Trophoblast cell (in vitro differentiated cells and primary cell): ENCODE measurements at regions not wholly inside any gene's neighbourhood (a gene's known extent, or its start where the extent isn't known, plus 50 kb on each side); places are given as distances from the start of the nearest gene placed in this dataset.

Source experiments
- DNase-seq, 2 donors: peaks; one replicate each; pipeline ENCODE4 v3.0.0-alpha.2; 2016
- H2AFZ ChIP-seq: 2 replicates; pipeline ENCODE4 v1.6.1; 2013; ENCODE audit warnings: low read length, moderate library complexity, mild to moderate bottlenecking; ENCODE audit not compliant: insufficient read depth, poor library complexity
- H2AK5ac ChIP-seq: 2 replicates; pipeline ENCODE4 v1.6.1; 2013; ENCODE audit warnings: mild to moderate bottlenecking, low read length
- H2BK120ac ChIP-seq: 2 replicates; pipeline ENCODE4 v1.6.1; 2013; ENCODE audit warnings: low read length, mild to moderate bottlenecking, moderate library complexity; ENCODE audit not compliant: insufficient read depth, poor library complexity
- H2BK12ac ChIP-seq: 2 replicates; pipeline ENCODE4 v1.6.1; 2013; ENCODE audit warnings: mild to moderate bottlenecking, low read length, moderate library complexity
- H2BK5ac ChIP-seq: 2 replicates; pipeline ENCODE4 v1.6.1; 2013; ENCODE audit warnings: low read length, low read depth, moderate library complexity, mild to moderate bottlenecking; ENCODE audit not compliant: poor library complexity
- H3K14ac ChIP-seq: 2 replicates; pipeline ENCODE4 v1.6.1; 2013; ENCODE audit warnings: mild to moderate bottlenecking, low read length
- H3K18ac ChIP-seq: 2 replicates; pipeline ENCODE4 v1.6.1; 2013; ENCODE audit warnings: mild to moderate bottlenecking, low read length
- H3K23ac ChIP-seq: 2 replicates; pipeline ENCODE4 v1.6.1; 2013; ENCODE audit warnings: low read length
- H3K27ac ChIP-seq: 2 replicates; pipeline ENCODE4 v1.5.1; 2013; ENCODE audit warnings: low read depth, mild to moderate bottlenecking, inconsistent platforms, low read length, moderate library complexity
- H3K27me3 ChIP-seq: 2 replicates; pipeline ENCODE4 v1.6.1; 2013; ENCODE audit warnings: inconsistent platforms, mild to moderate bottlenecking, low read length, moderate library complexity; ENCODE audit not compliant: insufficient read depth
- H3K36me3 ChIP-seq, 2 experiments: 1 replicate in 1 of 2; 2 replicates in 1 of 2; pipeline ENCODE4 v1.6.1; 2013; ENCODE audit warnings: low read length in 2 of 2, mild to moderate bottlenecking in 2 of 2, moderate library complexity in 1 of 2; ENCODE audit not compliant: insufficient read depth in 2 of 2, control insufficient read depth in 1 of 2
- H3K4ac ChIP-seq: 2 replicates; pipeline ENCODE4 v1.6.1; 2013; ENCODE audit warnings: low read depth, mild to moderate bottlenecking, low read length, moderate library complexity
- H3K4me1 ChIP-seq, 2 experiments: 1 replicate in 1 of 2; 2 replicates in 1 of 2; pipeline ENCODE4 v1.6.1; 2013; ENCODE audit warnings: low read length in 2 of 2, mild to moderate bottlenecking in 2 of 2, moderate library complexity in 1 of 2; ENCODE audit not compliant: insufficient read depth in 2 of 2, control insufficient read depth in 1 of 2
- H3K4me2 ChIP-seq: 2 replicates; pipeline ENCODE4 v1.6.1; 2013; ENCODE audit warnings: inconsistent platforms, mild to moderate bottlenecking, low read length, moderate library complexity
- H3K4me3 ChIP-seq: 2 replicates; pipeline ENCODE4 v1.5.1; 2013; ENCODE audit warnings: mild to moderate bottlenecking, low read depth, low read length, inconsistent platforms
- H3K79me1 ChIP-seq: one replicate; pipeline ENCODE4 v1.6.1; 2013; ENCODE audit warnings: low read length
- H3K79me2 ChIP-seq: 2 replicates; pipeline ENCODE4 v1.6.1; 2013; ENCODE audit warnings: low read length, mild to moderate bottlenecking; ENCODE audit not compliant: control insufficient read depth, insufficient read depth, poor library complexity
- H3K9ac ChIP-seq: 2 replicates; pipeline ENCODE4 v1.6.1; 2013; ENCODE audit warnings: mild to moderate bottlenecking, low read length
- H3K9me3 ChIP-seq: 2 replicates; pipeline ENCODE4 v1.6.1; 2013; ENCODE audit warnings: low read depth, mild to moderate bottlenecking, control low read depth, inconsistent platforms, low read length; ENCODE audit not compliant: insufficient read depth
- H4K12ac ChIP-seq: 2 replicates; pipeline ENCODE4 v1.6.1; 2013; ENCODE audit warnings: low read depth, mild to moderate bottlenecking, low read length, moderate library complexity
- H4K8ac ChIP-seq: 2 replicates; pipeline ENCODE4 v1.6.1; 2013; ENCODE audit warnings: low read depth, mild to moderate bottlenecking, low read length, moderate library complexity
- H4K91ac ChIP-seq: one replicate; pipeline ENCODE4 v1.6.1; 2013; ENCODE audit warnings: low read depth, mild to moderate bottlenecking, low read length, moderate library complexity
- WGBS: extraction: QIAGEN DNeasy Blood & Tissue Kit; methylation state at CpG from one replicate; pipeline ENCODE4 v1.1.7; 2013; ENCODE audit warnings: missing lambda C conversion rate; ENCODE audit not compliant: insufficient read length, insufficient coverage; ENCODE audit errors: extremely low coverage; 5-methylcytosine and 5-hydroxymethylcytosine counted together

DNA sequence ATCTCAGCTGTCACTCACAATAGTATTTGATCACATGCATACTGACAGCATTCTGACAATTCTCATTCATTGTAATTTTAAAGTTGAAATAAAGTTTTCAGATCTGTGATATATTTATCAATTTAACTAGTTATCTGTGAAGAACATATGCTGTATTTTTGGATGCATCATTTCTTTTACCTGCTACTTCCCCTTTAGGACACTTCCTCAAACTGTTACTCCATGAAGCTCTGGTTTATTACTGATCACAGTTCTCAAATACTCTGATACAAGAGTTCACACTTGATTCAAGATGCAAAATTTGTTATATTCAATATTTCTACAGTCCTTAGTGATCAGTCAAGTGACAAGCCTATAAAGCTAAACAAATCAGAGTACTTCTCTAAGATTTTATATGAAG is 1655.2 kb downstream of the LRRC4C start:
- Histone ChIP-seq H3K14ac (no peak overlapping the region), H3K27me3 (no peaks in the 10 kb centered on the region), H2BK5ac (no peak overlapping the region), H3K4me3 (no peak overlapping the region), H2BK12ac (no peak overlapping the region), H3K23ac (no peak overlapping the region), H3K4me2 (no peak overlapping the region), H3K4me1 (no peaks in the 10 kb centered on the region), H4K12ac (no peak overlapping the region), H3K9me3 (no peaks in the 10 kb centered on the region), H3K9ac (no peak overlapping the region), H2BK120ac (no peak overlapping the region), H3K79me2 (no peaks in the 10 kb centered on the region), H3K36me3 (no peaks in the 10 kb centered on the region), H3K18ac (no peak overlapping the region), H2AK5ac (no peak overlapping the region), H4K91ac (no peak overlapping the region), H4K8ac (no peak overlapping the region), H3K27ac (no peak overlapping the region), H2AFZ (no peak overlapping the region), H3K4ac (no peak overlapping the region), H3K79me1 (peaks cover 2% of the 10 kb centered on the region)
- no peak for DNase-seq

DNA sequence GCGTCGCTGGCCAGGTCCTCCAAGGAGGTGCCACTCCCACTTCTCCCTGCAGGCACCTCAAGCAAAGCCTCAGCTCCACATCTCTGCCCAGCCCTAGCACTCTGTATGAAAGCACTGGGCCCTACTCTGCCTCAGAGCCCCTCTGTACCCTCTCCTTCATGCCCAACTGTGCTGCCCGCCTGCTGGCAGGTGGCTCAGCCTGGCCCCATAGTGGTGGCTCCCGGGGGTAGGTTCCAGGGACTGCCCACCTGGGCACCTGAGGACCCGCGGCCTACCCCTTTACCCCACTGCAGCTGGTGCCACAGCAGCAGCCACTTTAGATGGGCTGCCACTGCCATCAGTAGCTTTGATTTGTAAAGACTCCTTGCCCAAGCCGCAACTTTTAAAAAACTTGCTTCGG is 1672.8 kb downstream of the LRRC4C start:
- Histone ChIP-seq H3K79me2 (no peaks in the 10 kb centered on the region), H3K9me3 (peaks cover 1% of the 10 kb centered on the region), H3K4me3 (no peak overlapping the region), H2AK5ac (no peak overlapping the region), H2BK12ac (no peak overlapping the region), H4K12ac (no peak overlapping the region), H3K9ac (no peak overlapping the region), H2AFZ (no peak overlapping the region), H3K14ac (no peak overlapping the region), H3K4me1 (no peaks in the 10 kb centered on the region), H3K18ac (no peak overlapping the region), H3K23ac (no peak overlapping the region), H3K4me2 (no peak overlapping the region), H4K8ac (no peak overlapping the region), H3K36me3 (no peaks in the 10 kb centered on the region), H3K4ac (no peak overlapping the region), H3K27me3 (no peaks in the 10 kb centered on the region), H3K79me1 (no peaks in the 10 kb centered on the region), H2BK120ac (no peak overlapping the region), H3K27ac (no peak overlapping the region), H4K91ac (no peak overlapping the region), H2BK5ac (no peak overlapping the region)
- DNase-seq, result no peak
- no CpG with 5 or more reads among the region's 8 CpGs for WGBS

DNA sequence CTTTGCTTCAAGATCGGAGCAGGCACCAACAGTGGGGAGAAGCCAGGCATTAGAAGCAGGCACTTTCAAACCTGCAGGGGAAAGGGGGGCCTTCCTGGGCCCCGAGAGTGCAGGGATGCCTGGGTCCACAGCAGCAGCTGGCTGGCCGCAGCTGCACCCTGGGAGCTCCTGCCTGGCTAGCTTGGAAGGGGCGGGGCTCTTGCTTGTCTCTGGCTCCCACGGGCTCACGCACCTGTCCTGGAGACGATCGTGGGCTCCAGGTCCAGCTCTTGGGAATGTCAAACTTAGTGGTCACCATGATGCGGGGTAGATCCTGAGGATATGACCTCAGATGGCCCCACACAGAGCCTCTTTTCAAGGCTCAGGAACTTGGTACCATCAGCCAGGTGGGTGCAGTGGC is 1673.2 kb downstream of the LRRC4C start:
- Histone ChIP-seq H3K79me1 (no peaks in the 10 kb centered on the region), H3K4me2 (no peak overlapping the region), H3K27me3 (no peaks in the 10 kb centered on the region), H2BK120ac (no peak overlapping the region), H3K18ac (no peak overlapping the region), H2BK12ac (no peak overlapping the region), H3K27ac (no peak overlapping the region), H3K4me3 (no peak overlapping the region), H3K79me2 (no peaks in the 10 kb centered on the region), H3K9me3 (peaks cover 1% of the 10 kb centered on the region), H3K9ac (no peak overlapping the region), H3K4me1 (no peaks in the 10 kb centered on the region), H3K14ac (no peak overlapping the region), H2BK5ac (no peak overlapping the region), H3K23ac (no peak overlapping the region), H3K4ac (no peak overlapping the region), H4K8ac (no peak overlapping the region), H4K91ac (no peak overlapping the region), H2AFZ (no peak overlapping the region), H3K36me3 (no peaks in the 10 kb centered on the region), H2AK5ac (no peak overlapping the region), H4K12ac (no peak overlapping the region)
- DNase-seq, result no peak
- no CpG with 5 or more reads among the region's 9 CpGs for WGBS

DNA sequence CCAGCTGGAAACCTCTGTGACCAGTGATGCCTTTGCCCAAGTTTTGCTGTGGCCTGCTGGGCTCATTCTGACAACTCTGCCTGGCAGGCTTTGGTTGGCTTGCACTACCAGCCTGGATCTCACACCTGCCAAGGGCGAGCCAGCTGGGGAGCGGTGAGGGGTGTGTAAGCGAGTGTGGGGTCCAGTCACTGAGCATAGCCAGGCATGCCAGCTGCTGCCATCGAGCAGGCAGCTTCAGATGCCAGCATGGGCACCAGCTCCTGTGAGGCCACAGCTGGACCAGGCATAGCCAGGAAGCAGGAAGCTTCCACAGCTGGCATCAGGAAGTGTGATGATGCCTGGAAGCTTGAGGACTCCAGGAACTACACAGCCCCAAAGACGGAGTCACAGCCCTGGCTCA is 1674.6 kb downstream of the LRRC4C start:
- Histone ChIP-seq H3K23ac (no peak overlapping the region), H3K79me2 (no peaks in the 10 kb centered on the region), H2BK12ac (no peak overlapping the region), H3K9ac (no peak overlapping the region), H3K4me1 (no peaks in the 10 kb centered on the region), H2AK5ac (no peak overlapping the region), H3K27ac (no peak overlapping the region), H3K4me2 (no peak overlapping the region), H3K4me3 (no peak overlapping the region), H4K12ac (no peak overlapping the region), H3K4ac (no peak overlapping the region), H4K8ac (no peak overlapping the region), H2BK120ac (no peak overlapping the region), H3K9me3 (peaks cover 1% of the 10 kb centered on the region), H2AFZ (no peak overlapping the region), H3K27me3 (no peaks in the 10 kb centered on the region), H3K14ac (no peak overlapping the region), H2BK5ac (no peak overlapping the region), H3K18ac (no peak overlapping the region), H3K79me1 (no peaks in the 10 kb centered on the region), H4K91ac (no peak overlapping the region), H3K36me3 (no peaks in the 10 kb centered on the region)
- no peak for DNase-seq
- no CpG with 5 or more reads among the region's 5 CpGs for WGBS

DNA sequence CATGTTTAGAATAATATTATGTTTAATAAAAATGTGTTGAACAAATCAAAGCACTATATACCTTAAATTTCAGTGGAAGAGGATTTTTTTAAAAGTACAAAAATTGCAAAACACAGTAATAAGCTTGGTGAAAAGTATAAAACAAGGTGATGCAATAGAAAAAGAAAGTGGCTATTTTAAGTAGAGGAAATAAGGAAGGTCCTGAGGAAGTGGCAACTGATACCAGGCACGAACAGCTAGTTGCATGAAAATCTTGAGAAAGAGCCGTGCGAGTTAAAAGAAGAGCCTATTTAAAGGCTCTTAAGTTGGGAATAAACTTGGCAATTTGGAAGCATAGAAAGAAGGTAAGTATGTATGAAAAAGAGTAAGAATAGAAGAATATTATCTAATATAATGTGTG is 1679.3 kb downstream of the LRRC4C start:
- Histone ChIP-seq H3K27me3 (no peaks in the 10 kb centered on the region), H3K18ac (no peak overlapping the region), H3K79me2 (no peaks in the 10 kb centered on the region), H3K4me3 (no peak overlapping the region), H3K4me2 (no peak overlapping the region), H3K23ac (no peak overlapping the region), H2BK5ac (no peak overlapping the region), H3K79me1 (no peaks in the 10 kb centered on the region), H3K27ac (no peak overlapping the region), H3K4me1 (no peaks in the 10 kb centered on the region), H2AK5ac (no peak overlapping the region), H2AFZ (no peak overlapping the region), H3K36me3 (no peaks in the 10 kb centered on the region), H3K4ac (no peak overlapping the region), H4K8ac (no peak overlapping the region), H2BK12ac (no peak overlapping the region), H2BK120ac (no peak overlapping the region), H4K91ac (no peak overlapping the region), H4K12ac (no peak overlapping the region), H3K14ac (no peak overlapping the region), H3K9ac (no peak overlapping the region), H3K9me3 (no peaks in the 10 kb centered on the region)
- DNase-seq, result no peak
- no CpG with 5 or more reads among the region's 3 CpGs for WGBS
